H1 (cell line): ENCODE measurements at regions not wholly inside any gene's neighbourhood (a gene's known extent, or its start where the extent isn't known, plus 50 kb on each side); places are given as distances from the start of the nearest gene placed in this dataset.

ENCODE experiments used
- CTCF ChIA-PET: fragments of 300-600 bp; sonication (Branson Sonifier 250); formaldehyde crosslinking; loops from one replicate; lab custom pipeline; 2021; ENCODE audit not compliant: partially characterized antibody; lab: Charles Lee
- POLR2A ChIA-PET: fragments of 300-600 bp; sonication (Branson Sonifier 250); formaldehyde crosslinking; loops from one replicate; lab custom pipeline; 2021; ENCODE audit warnings: inconsistent platforms; ENCODE audit not compliant: partially characterized antibody; lab: Charles Lee
- DNase-seq, 2 experiments: peaks; one replicate each; pipeline versions ENCODE4 v3.0.0 to v3.0.0-alpha.2; 2010 to 2022; ENCODE audit warnings: low spot score in 2 of 2, low read depth in 1 of 2, mixed read lengths in 1 of 2
- FAIRE-seq: peaks from 2 replicates; lab custom pipeline; 2011; peaks lifted over from hg19 to GRCh38; lab: Jason Lieb, UNC
- H2AFZ ChIP-seq: 2 replicates; pipeline ENCODE4 v1.8.1; 2012; ENCODE audit warnings: low read length, inconsistent platforms
- H2AK5ac ChIP-seq: 2 replicates; pipeline ENCODE4 v1.6.1; 2013; ENCODE audit warnings: low read depth, low read length
- H2BK120ac ChIP-seq: replicated peaks from 2 replicates; pipeline ENCODE3; 2013; ENCODE audit warnings: low read depth, low read length, inconsistent platforms
- H2BK12ac ChIP-seq: 2 replicates; pipeline ENCODE4 v1.6.1; 2013; ENCODE audit warnings: low read depth, low read length
- H2BK15ac ChIP-seq: 2 replicates; pipeline ENCODE4 v1.6.1; 2013; ENCODE audit warnings: low read length
- H2BK20ac ChIP-seq: 2 replicates; pipeline ENCODE4 v1.6.1; 2013; ENCODE audit warnings: low read length
- H2BK5ac ChIP-seq: 2 replicates; pipeline ENCODE4 v1.6.1; 2013; ENCODE audit warnings: low read depth, low read length
- H3K14ac ChIP-seq: 2 replicates; pipeline ENCODE4 v1.6.1; 2013; ENCODE audit warnings: inconsistent platforms; ENCODE audit not compliant: insufficient read length
- H3K18ac ChIP-seq: 2 replicates; pipeline ENCODE4 v1.6.1; 2013; ENCODE audit warnings: low read length; ENCODE audit errors: extremely low read depth
- H3K23ac ChIP-seq: 2 replicates; pipeline ENCODE4 v1.6.1; 2013; ENCODE audit warnings: inconsistent platforms; ENCODE audit not compliant: insufficient read length
- H3K23me2 ChIP-seq: 2 replicates; pipeline ENCODE4 v1.6.1; 2013; ENCODE audit warnings: low read depth, low read length
- H3K27ac ChIP-seq: 2 replicates; pipeline ENCODE4 v1.6.1; 2011; ENCODE audit warnings: low read depth, low read length, inconsistent platforms
- H3K27me3 ChIP-seq, 4 experiments: replicated peaks in 1 of 4; 1 replicate in 1 of 4; 2 replicates in 3 of 4; pipeline versions ENCODE4 v1.6.1 to v1.8.1; 2011 to 2013; ENCODE audit warnings: low read length in 3 of 4, mild to moderate bottlenecking in 3 of 4, inconsistent platforms in 2 of 4, mixed read lengths in 2 of 4, moderate library complexity in 1 of 4; ENCODE audit not compliant: control insufficient read depth in 3 of 4, insufficient read depth in 3 of 4; ENCODE audit errors: extremely low read depth in 1 of 4
- H3K36me3 ChIP-seq, 4 experiments: 2 replicates each; pipeline versions ENCODE4 v1.6.1 to v1.8.1; 2011 to 2013; ENCODE audit warnings: mild to moderate bottlenecking in 4 of 4, low read length in 3 of 4, moderate library complexity in 2 of 4, control low read depth in 1 of 4, inconsistent platforms in 1 of 4; ENCODE audit not compliant: insufficient read depth in 4 of 4, control insufficient read depth in 2 of 4
- H3K4ac ChIP-seq: replicated peaks from 2 replicates; pipeline ENCODE3; 2013; ENCODE audit warnings: low read length, low read depth, mixed read lengths, inconsistent platforms; ENCODE audit not compliant: insufficient read length
- H3K4me1 ChIP-seq, 4 experiments: replicated peaks in 1 of 4; 1 replicate in 1 of 4; 2 replicates in 3 of 4; pipeline versions ENCODE4 v1.6.1 to v1.8.1; 2011 to 2013; ENCODE audit warnings: low read length in 3 of 4, inconsistent platforms in 2 of 4, mixed read lengths in 1 of 4; ENCODE audit not compliant: insufficient read depth in 4 of 4, control insufficient read depth in 3 of 4
- H3K4me2 ChIP-seq, 2 experiments: 2 replicates each; pipeline versions ENCODE4 v1.6.1 to v1.8.1; 2011 to 2013; ENCODE audit warnings: low read depth in 2 of 2, low read length in 2 of 2, control low read depth in 1 of 2, inconsistent platforms in 1 of 2, mild to moderate bottlenecking in 1 of 2; ENCODE audit not compliant: insufficient read depth in 1 of 2
- H3K4me3 ChIP-seq, 4 experiments: fragments of 200-600, 300-600 bp in 1 of 4; sonication (generic), shearing (Covaris generic), sonication (Bioruptor Twin) in 1 of 4; 2 replicates each; pipeline versions ENCODE4 v1.5.1 to v1.8.1; 2011 to 2016; ENCODE audit warnings: low read length in 4 of 4, low read depth in 3 of 4, control low read depth in 2 of 4, inconsistent platforms in 2 of 4, mild to moderate bottlenecking in 2 of 4, mixed read lengths in 1 of 4, moderate library complexity in 1 of 4; ENCODE audit not compliant: insufficient read depth in 2 of 4; ENCODE audit errors: extremely low read depth in 1 of 4
- H3K56ac ChIP-seq: replicated peaks from 2 replicates; pipeline ENCODE3; 2013; ENCODE audit warnings: low read depth, mild to moderate bottlenecking, mixed read lengths, low read length, inconsistent platforms; ENCODE audit not compliant: insufficient read length
- H3K79me1 ChIP-seq: 2 replicates; pipeline ENCODE4 v1.6.1; 2013; ENCODE audit warnings: low read depth, low read length, control low read depth
- H3K79me2 ChIP-seq, 2 experiments: 2 replicates each; pipeline versions ENCODE4 v1.6.1 to v1.8.1; 2012 to 2013; ENCODE audit warnings: low read length in 2 of 2, mild to moderate bottlenecking in 2 of 2, inconsistent platforms in 1 of 2; ENCODE audit not compliant: insufficient read depth in 2 of 2, control insufficient read depth in 1 of 2
- H3K9ac ChIP-seq, 4 experiments: replicated peaks in 1 of 4; 1 replicate in 1 of 4; 2 replicates in 3 of 4; pipeline versions ENCODE4 v1.6.1 to v1.8.1; 2011 to 2013; ENCODE audit warnings: low read depth in 3 of 4, low read length in 3 of 4, control low read depth in 2 of 4, mild to moderate bottlenecking in 2 of 4, moderate library complexity in 2 of 4, inconsistent platforms in 1 of 4; ENCODE audit errors: extremely low read depth in 1 of 4
- H3K9me3 ChIP-seq, 2 experiments: 2 replicates each; pipeline versions ENCODE4 v1.6.1 to v1.8.1; 2012 to 2013; ENCODE audit warnings: mild to moderate bottlenecking in 2 of 2, moderate library complexity in 2 of 2, control low read depth in 1 of 2, inconsistent platforms in 1 of 2, low read depth in 1 of 2, low read length in 1 of 2, mixed read lengths in 1 of 2; ENCODE audit not compliant: insufficient read depth in 2 of 2
- H4K20me1 ChIP-seq, 2 experiments: replicated peaks in 1 of 2; 2 replicates each; pipeline versions ENCODE3 to v1.8.1; 2011 to 2013; ENCODE audit warnings: inconsistent platforms in 2 of 2, low read length in 2 of 2, mild to moderate bottlenecking in 1 of 2; ENCODE audit not compliant: insufficient read depth in 2 of 2, control insufficient read depth in 1 of 2
- H4K5ac ChIP-seq: 2 replicates; pipeline ENCODE4 v1.6.1; 2013; ENCODE audit warnings: low read length, low read depth, mixed read lengths, inconsistent platforms; ENCODE audit not compliant: insufficient read length
- H4K8ac ChIP-seq: 2 replicates; pipeline ENCODE4 v1.8.0; 2013; ENCODE audit warnings: mild to moderate bottlenecking, moderate library complexity, low read length, inconsistent platforms; ENCODE audit not compliant: insufficient read depth; ENCODE audit errors: extremely low read depth
- H4K91ac ChIP-seq: replicated peaks from 2 replicates; pipeline ENCODE3; 2013; ENCODE audit warnings: low read length, mixed read lengths, inconsistent platforms; ENCODE audit not compliant: insufficient read length
- CHD1 ChIP-seq: IDR thresholded peaks from 2 replicates; pipeline ENCODE4 v1.6.1; 2012; ENCODE audit warnings: low read depth, low read length, improper control_type of control experiment
- EP300 ChIP-seq, 2 experiments: IDR thresholded peaks; 1 replicate in 1 of 2; 2 replicates in 1 of 2; pipeline ENCODE4 v1.6.1; 2011 to 2012; ENCODE audit warnings: low read depth in 2 of 2, low read length in 2 of 2, mild to moderate bottlenecking in 2 of 2, borderline replicate concordance in 1 of 2, inconsistent platforms in 1 of 2, moderate library complexity in 1 of 2
- GABPA ChIP-seq: IDR thresholded peaks from 2 replicates; pipeline ENCODE4 v1.6.1; 2011; ENCODE audit warnings: mild to moderate bottlenecking, low read length, moderate library complexity, borderline replicate concordance; ENCODE audit not compliant: insufficient read depth
- WGBS, 2 experiments: shearing (Covaris generic) in 1 of 2; methylation state at CpG; one replicate each; pipeline versions ENCODE4 v1.1.6 to v1.1.7; 2013 to 2015; ENCODE audit warnings: low lambda C conversion rate in 2 of 2, mixed read lengths in 2 of 2, inconsistent platforms in 1 of 2, low coverage in 1 of 2, missing lambda C conversion rate in 1 of 2; ENCODE audit not compliant: insufficient replicate concordance in 2 of 2, insufficient coverage in 1 of 2, insufficient read length in 1 of 2; ENCODE audit errors: extremely low coverage in 1 of 2, missing lambda C conversion rate in 1 of 2; 5-methylcytosine and 5-hydroxymethylcytosine counted together

DNA sequence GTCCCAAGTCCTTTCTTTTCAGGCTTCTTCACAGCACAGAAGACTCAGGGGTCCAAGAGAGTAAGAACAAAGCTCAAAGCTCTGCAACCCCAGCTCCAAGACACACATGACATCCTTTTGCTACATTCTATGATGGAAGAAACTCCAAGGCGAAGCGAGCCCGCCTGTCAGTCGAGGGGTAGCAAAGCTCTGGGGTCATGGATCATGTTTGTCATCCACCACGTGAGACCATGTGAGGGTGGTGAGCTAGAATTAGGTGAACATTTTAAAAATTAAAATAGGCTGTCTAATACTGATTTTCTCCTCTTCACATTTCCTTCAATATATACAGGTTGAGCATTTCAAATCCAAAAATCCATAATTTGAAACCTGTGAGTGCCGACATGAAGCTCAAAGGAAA is 189.6 kb downstream of the TTLL2 start:
- Histone ChIP-seq H3K79me2 (no peaks in the 10 kb centered on the region), H3K56ac (no peak overlapping the region), H3K4me1 (peaks cover 0 to 7% (median 0%) of the 10 kb centered on the region in 4 experiments; a peak in 2 of 7 replicates), H3K14ac (no peak overlapping the region), H2BK12ac (no peak overlapping the region), H2AK5ac (no peak overlapping the region), H3K18ac (no peak overlapping the region), H3K9ac (no peak overlapping the region), H3K23me2 (peaks cover 9% of the 10 kb centered on the region; the same call in 1 of the 2 replicates), H4K5ac (no peak overlapping the region), H2BK5ac (no peak overlapping the region), H4K8ac (no peak overlapping the region; the same call in 1 of the 2 replicates), H3K27me3 (no peaks in the 10 kb centered on the region), H3K23ac (no peak overlapping the region), H2AFZ (no peak overlapping the region), H3K4me2 (no peak overlapping the region), H4K20me1 (peaks cover 0 to 4% of the 10 kb centered on the region in 2 experiments), H2BK120ac (no peak overlapping the region), H2BK20ac (no peak overlapping the region), H4K91ac (no peak overlapping the region), H3K9me3 (no peaks in the 10 kb centered on the region), H3K4me3 (no peak overlapping the region), H3K27ac (no peak overlapping the region), H3K79me1 (no peaks in the 10 kb centered on the region), H3K4ac (no peak overlapping the region), H3K36me3 (no peaks in the 10 kb centered on the region), H2BK15ac (no peak overlapping the region)
- no peak for TF ChIP-seq EP300 (IDR thresholded peaks at IDR 0.05; ENCODE audit: borderline replicate concordance in 1 of 2, low read depth in 2 of 2, low read length in 2 of 2)
- TF ChIP-seq GABPA, result no peak
- TF ChIP-seq CHD1, result no peak
- ChIA-PET CTCF (interaction anchor here (0.6 to 1.4 kb wide), 3 partner anchors 12 to 378 kb away, joined by 3 to 4 read pairs (median 3); no protein-coding TSS in a partner anchor), POLR2A (no interaction called here)
- WGBS, 2 experiments, result 92% methylated on average over 6 of the region's 6 CpGs; no CpG with 5 or more reads in 1 of the 2 experiments
- DNase-seq (no peak), FAIRE-seq (no peak)
